DND-41 (cell line): ENCODE measurements at regions not wholly inside any gene's neighbourhood (a gene's known extent, or its start where the extent isn't known, plus 50 kb on each side); places are given as distances from the start of the nearest gene placed in this dataset.

Experiments used
- ATAC-seq: fragments of 200-7000 bp; cut with Tn5 transposase; 3 replicates; pipeline ENCODE4 v1.9.1; 2021; ENCODE audit warnings: low read depth; ENCODE audit not compliant: insufficient read depth
- DNase-seq: peaks from one replicate; pipeline ENCODE4 v3.0.0-alpha.2; 2020
- H2AFZ ChIP-seq: 2 replicates; pipeline ENCODE4 v1.6.0; 2012; ENCODE audit warnings: low read depth, low read length
- H3K27ac ChIP-seq: 2 replicates; pipeline ENCODE4 v1.5.1; 2012; ENCODE audit warnings: low read length, inconsistent platforms
- H3K27me3 ChIP-seq: fragments of 200-600 bp; sonication (generic); 2 replicates; pipeline ENCODE4 v1.6.0; 2012; ENCODE audit warnings: low read length, mild to moderate bottlenecking, inconsistent platforms; ENCODE audit not compliant: insufficient read depth, poor library complexity
- H3K36me3 ChIP-seq: 2 replicates; pipeline ENCODE4 v1.5.1; 2012; ENCODE audit warnings: low read length, inconsistent platforms; ENCODE audit not compliant: insufficient read depth
- H3K4me1 ChIP-seq: 2 replicates; pipeline ENCODE4 v1.5.1; 2012; ENCODE audit warnings: mild to moderate bottlenecking, low read length; ENCODE audit not compliant: insufficient read depth
- H3K4me2 ChIP-seq: 2 replicates; pipeline ENCODE4 v1.6.0; 2012; ENCODE audit warnings: mild to moderate bottlenecking, moderate library complexity, low read length, inconsistent platforms; ENCODE audit not compliant: insufficient read depth
- H3K4me3 ChIP-seq, 2 experiments: fragments of 200-600 bp in 1 of 2; shearing (Covaris generic) in 1 of 2; 2 replicates each; pipeline ENCODE4 v1.5.1; 2012 to 2016; ENCODE audit warnings: inconsistent platforms in 2 of 2, low read length in 2 of 2, mild to moderate bottlenecking in 2 of 2, low read depth in 1 of 2, moderate library complexity in 1 of 2
- H3K79me2 ChIP-seq: 2 replicates; pipeline ENCODE4 v1.6.0; 2012; ENCODE audit warnings: low read length, inconsistent platforms; ENCODE audit not compliant: insufficient read depth
- H3K9ac ChIP-seq: 2 replicates; pipeline ENCODE4 v1.6.0; 2012; ENCODE audit warnings: low read depth, mild to moderate bottlenecking, inconsistent platforms, low read length, moderate library complexity
- H3K9me3 ChIP-seq: 2 replicates; pipeline ENCODE4 v1.5.1; 2012; ENCODE audit warnings: low read length, moderate library complexity, mild to moderate bottlenecking, inconsistent platforms; ENCODE audit not compliant: insufficient read depth, severe bottlenecking
- H4K20me1 ChIP-seq: 2 replicates; pipeline ENCODE4 v1.6.0; 2012; ENCODE audit warnings: low read length; ENCODE audit not compliant: insufficient read depth
- EZH2 ChIP-seq: IDR thresholded peaks from 3 replicates; pipeline ENCODE4 v1.6.1; 2012; ENCODE audit warnings: borderline replicate concordance, low read depth, mild to moderate bottlenecking, moderate library complexity, low read length, inconsistent platforms; ENCODE audit not compliant: severe bottlenecking
- TF ChIP-seq, protein P1 (sequence below): IDR thresholded peaks from 2 replicates; pipeline ENCODE4 v1.5.1; 2012; ENCODE audit warnings: borderline replicate concordance, low read length, moderate library complexity, mild to moderate bottlenecking; ENCODE audit not compliant: poor library complexity, severe bottlenecking; ENCODE audit errors: extremely low read depth

DNA sequence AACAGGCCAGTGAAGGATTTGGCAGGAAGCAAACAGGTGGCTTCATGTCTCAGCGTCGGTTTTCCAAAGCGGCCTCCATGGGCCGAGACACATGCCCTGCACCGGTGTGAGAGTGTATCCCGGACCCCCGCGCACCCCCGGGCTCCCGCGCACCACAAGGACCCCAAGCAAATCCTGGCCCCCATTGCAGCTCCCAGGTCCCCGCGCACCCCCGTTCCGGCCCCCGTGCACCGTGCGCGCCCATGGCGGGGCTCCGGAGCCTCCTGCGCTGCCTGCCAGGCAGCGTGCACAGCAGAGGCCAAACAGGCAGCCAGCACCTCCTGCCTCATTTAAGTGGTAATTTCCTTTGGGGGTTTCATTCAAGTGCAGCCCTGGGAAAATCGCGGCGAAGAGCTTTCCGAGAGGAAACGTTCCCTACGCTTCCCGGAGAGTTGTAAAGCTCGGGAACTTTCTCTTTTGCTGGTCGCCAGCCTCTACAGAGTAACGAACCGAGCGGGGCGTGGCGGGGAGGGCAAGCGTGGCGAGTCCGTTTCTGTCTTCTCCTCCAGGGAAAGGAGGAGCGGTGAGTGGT lies 145.5 kb upstream of the SLC24A2 start:
- ATAC-seq (no peak), DNase-seq (no peak)
- no peak overlapping the region for H3K4me3 ChIP-seq
- H3K27ac ChIP-seq, result no peak overlapping the region
- H3K9me3 ChIP-seq, result no peaks in the 10 kb centered on the region
- H3K4me1 ChIP-seq, result no peaks in the 10 kb centered on the region
- H3K27me3 ChIP-seq, result no peaks in the 10 kb centered on the region
- no peaks in the 10 kb centered on the region for H3K79me2 ChIP-seq
- no peaks in the 10 kb centered on the region for H3K36me3 ChIP-seq
- no peak overlapping the region for H3K9ac ChIP-seq
- no peak overlapping the region for H3K4me2 ChIP-seq
- no peak overlapping the region for H2AFZ ChIP-seq
- H4K20me1 ChIP-seq, result no peaks in the 10 kb centered on the region
- no peak for TF ChIP-seq EZH2
- TF ChIP-seq, protein P1, sequence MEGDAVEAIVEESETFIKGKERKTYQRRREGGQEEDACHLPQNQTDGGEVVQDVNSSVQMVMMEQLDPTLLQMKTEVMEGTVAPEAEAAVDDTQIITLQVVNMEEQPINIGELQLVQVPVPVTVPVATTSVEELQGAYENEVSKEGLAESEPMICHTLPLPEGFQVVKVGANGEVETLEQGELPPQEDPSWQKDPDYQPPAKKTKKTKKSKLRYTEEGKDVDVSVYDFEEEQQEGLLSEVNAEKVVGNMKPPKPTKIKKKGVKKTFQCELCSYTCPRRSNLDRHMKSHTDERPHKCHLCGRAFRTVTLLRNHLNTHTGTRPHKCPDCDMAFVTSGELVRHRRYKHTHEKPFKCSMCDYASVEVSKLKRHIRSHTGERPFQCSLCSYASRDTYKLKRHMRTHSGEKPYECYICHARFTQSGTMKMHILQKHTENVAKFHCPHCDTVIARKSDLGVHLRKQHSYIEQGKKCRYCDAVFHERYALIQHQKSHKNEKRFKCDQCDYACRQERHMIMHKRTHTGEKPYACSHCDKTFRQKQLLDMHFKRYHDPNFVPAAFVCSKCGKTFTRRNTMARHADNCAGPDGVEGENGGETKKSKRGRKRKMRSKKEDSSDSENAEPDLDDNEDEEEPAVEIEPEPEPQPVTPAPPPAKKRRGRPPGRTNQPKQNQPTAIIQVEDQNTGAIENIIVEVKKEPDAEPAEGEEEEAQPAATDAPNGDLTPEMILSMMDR, result no peak

DNA sequence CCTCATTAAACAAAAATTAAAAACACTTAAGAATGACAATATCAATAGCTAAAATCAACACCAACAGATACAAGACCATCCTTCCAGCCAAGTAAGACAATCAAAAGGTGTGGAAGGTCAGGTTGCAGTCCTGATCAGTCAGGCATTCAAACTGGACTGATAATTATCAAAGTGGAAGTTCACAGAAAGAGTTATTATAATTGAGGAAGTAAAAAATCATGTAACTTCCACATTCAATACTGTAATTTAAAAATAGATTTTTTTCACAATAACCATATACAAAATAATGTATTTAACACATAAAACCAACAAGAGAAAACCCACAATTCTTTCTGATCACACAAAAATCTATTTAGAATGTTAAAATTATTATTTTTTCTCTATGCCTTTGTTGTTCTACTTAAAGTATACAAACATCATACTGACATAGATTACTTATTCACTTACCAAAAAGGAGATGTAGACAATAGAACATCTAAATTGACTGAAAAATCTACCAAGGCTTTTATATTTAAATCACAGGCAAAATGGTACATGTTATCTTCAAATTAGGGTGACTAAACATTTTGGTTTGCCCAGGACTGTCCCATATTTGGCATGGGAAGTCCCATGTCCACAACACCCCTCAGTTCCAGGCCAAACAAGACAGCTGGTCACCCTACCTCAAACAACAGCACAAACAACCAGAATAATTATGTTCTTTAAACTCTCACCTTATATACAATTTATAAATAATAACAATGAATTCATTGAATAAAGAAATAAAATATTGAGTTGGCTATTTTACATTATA lies 142.5 kb upstream of the SLC24A2 start:
- Histone ChIP-seq H4K20me1 (no peaks in the 10 kb centered on the region), H3K4me2 (no peak overlapping the region), H3K4me1 (peaks cover 27% of the 10 kb centered on the region), H3K4me3 (no peak overlapping the region), H3K79me2 (no peaks in the 10 kb centered on the region), H3K9me3 (no peaks in the 10 kb centered on the region), H3K27ac (no peak overlapping the region), H3K36me3 (no peaks in the 10 kb centered on the region), H3K9ac (no peak overlapping the region), H2AFZ (no peak overlapping the region), H3K27me3 (no peaks in the 10 kb centered on the region)
- ATAC-seq (no peak), DNase-seq (no peak)
- TF ChIP-seq, protein P1, result no peak
- TF ChIP-seq EZH2, result no peak

DNA sequence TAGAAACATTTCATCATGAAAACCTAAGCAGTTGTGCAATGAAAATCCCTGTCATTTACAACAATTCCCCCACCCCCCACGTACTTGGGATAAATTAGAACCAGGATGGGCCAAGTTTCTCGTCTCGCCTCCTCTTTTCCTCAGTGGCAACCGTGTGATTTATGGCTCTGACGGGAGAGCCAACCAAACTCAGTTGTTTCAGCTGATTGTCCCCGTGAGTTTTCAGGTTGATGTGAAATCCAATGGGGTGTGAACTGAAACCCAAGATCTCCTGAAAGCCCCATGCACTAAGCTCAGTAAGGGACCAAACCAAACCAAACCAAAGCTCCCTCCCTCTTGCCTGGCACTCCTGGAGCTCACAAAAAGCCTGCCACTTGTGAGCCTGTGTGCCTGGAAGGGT lies 138.7 kb upstream of the SLC24A2 start:
- H3K36me3 ChIP-seq, result no peaks in the 10 kb centered on the region
- DNase-seq (no peak), ATAC-seq (no peak; the same call in 2 of the 3 replicates)
- H3K4me3 ChIP-seq, result no peak overlapping the region
- TF ChIP-seq, protein P1, result no peak
- no peak for TF ChIP-seq EZH2
- H3K4me1 ChIP-seq, result peaks cover 36% of the 10 kb centered on the region
- no peaks in the 10 kb centered on the region for H3K9me3 ChIP-seq
- no peaks in the 10 kb centered on the region for H3K27me3 ChIP-seq
- H3K27ac ChIP-seq, result no peak overlapping the region
- no peaks in the 10 kb centered on the region for H4K20me1 ChIP-seq
- H3K4me2 ChIP-seq, result no peak overlapping the region
- H3K79me2 ChIP-seq, result no peaks in the 10 kb centered on the region
- H2AFZ ChIP-seq, result no peak overlapping the region
- no peak overlapping the region for H3K9ac ChIP-seq
